Breast epithelium (tissue), 4 donors: ENCODE measurements at regions not wholly inside any gene's neighbourhood (a gene's known extent, or its start where the extent isn't known, plus 50 kb on each side); places are given as distances from the start of the nearest gene placed in this dataset.

Source experiments
- DNase-seq, 2 donors: peaks; one replicate each; pipeline ENCODE4 v3.0.0-alpha.2; 2019; ENCODE audit warnings: low spot score in 2 of 2
- H3K27ac ChIP-seq, 2 donors: fragments of 200-600 bp; sonication (generic) in 1 of 2; one replicate each; pipeline ENCODE4 v1.5.1; 2016 to 2019; ENCODE audit warnings: mild to moderate bottlenecking in 1 of 2
- H3K27me3 ChIP-seq, 2 donors: fragments of 200-600 bp; sonication (generic) in 1 of 2; one replicate each; pipeline versions ENCODE4 v1.5.1 to v1.6.0; 2017 to 2019; ENCODE audit warnings: control low read depth in 1 of 2, mild to moderate bottlenecking in 1 of 2
- H3K36me3 ChIP-seq: fragments of 200-600 bp; one replicate; pipeline ENCODE4 v1.5.1; 2019
- H3K4me1 ChIP-seq, 2 donors: fragments of 200-600 bp; sonication (generic); one replicate each; pipeline ENCODE4 v1.5.1; 2016 to 2019; ENCODE audit warnings: control low read depth in 1 of 2
- H3K4me3 ChIP-seq, 3 donors: fragments of 200-600 bp; sonication (generic); 1 replicate in 2 of 3; 2 replicates in 1 of 3; pipeline ENCODE4 v1.5.1; 2016 to 2019; ENCODE audit warnings: mild to moderate bottlenecking in 3 of 3, moderate library complexity in 2 of 3
- H3K9me3 ChIP-seq, 2 donors: fragments of 200-600 bp; sonication (generic) in 1 of 2; one replicate each; pipeline ENCODE4 v1.5.1; 2016 to 2019; ENCODE audit warnings: control low read depth in 1 of 2
- POLR2A ChIP-seq: fragments of 450-650 bp; IDR thresholded peaks from one replicate; pipeline ENCODE4 v1.6.1; 2016; ENCODE audit warnings: antibody characterized with exemption, mild to moderate bottlenecking, moderate library complexity
- POLR2AphosphoS5 ChIP-seq, 3 donors: sonication (generic); formaldehyde crosslinking; IDR thresholded peaks; one replicate each; pipeline ENCODE4 v1.6.1; 2017; ENCODE audit warnings: antibody characterized with exemption in 3 of 3
- intact Hi-C: fragments of 100-400 bp; cut with DNase I; formaldehyde crosslinking; loops from one replicate; pipeline ENCODE4 v1.15.1; 2023; ENCODE audit warnings: low total_unique reads
- TF ChIP-seq, protein P1 (sequence below), 3 donors: fragments of 450-650 bp; IDR thresholded peaks; one replicate each; pipeline ENCODE4 v1.5.1; 2016 to 2017; ENCODE audit warnings: antibody characterized with exemption in 3 of 3, mild to moderate bottlenecking in 3 of 3, moderate library complexity in 3 of 3

DNA sequence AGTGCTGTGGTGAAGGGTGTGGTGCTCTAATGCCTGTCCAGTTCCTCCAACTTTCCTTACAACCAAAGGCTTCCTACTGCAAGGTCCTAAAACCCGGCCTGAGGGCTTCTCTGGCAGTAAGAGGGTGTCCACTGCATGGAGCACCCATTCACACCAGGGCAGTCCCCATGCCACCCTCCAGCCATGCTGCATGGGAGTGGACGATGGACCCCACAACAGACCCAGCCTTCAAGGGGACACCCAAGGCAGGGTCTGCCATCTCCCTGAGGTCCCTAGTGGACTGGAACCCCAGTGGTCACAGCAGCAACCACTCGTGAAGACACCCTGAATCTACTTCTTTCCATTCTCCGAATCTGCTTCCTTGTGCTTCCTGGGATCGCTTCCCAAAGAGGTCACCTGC, 117.6 kb upstream of the SOX1 start:
- Histone ChIP-seq H3K4me3 (no peak overlapping the region), H3K27ac (no peak overlapping the region), H3K4me1 (no peaks in the 10 kb centered on the region), H3K36me3 (no peaks in the 10 kb centered on the region), H3K9me3 (peaks cover 12 to 31% of the 10 kb centered on the region in 2 donors), H3K27me3 (peaks cover 0 to 20% of the 10 kb centered on the region in 2 donors)
- no peak for DNase-seq
- intact Hi-C loops, result no loop called here
- TF ChIP-seq, protein P1, sequence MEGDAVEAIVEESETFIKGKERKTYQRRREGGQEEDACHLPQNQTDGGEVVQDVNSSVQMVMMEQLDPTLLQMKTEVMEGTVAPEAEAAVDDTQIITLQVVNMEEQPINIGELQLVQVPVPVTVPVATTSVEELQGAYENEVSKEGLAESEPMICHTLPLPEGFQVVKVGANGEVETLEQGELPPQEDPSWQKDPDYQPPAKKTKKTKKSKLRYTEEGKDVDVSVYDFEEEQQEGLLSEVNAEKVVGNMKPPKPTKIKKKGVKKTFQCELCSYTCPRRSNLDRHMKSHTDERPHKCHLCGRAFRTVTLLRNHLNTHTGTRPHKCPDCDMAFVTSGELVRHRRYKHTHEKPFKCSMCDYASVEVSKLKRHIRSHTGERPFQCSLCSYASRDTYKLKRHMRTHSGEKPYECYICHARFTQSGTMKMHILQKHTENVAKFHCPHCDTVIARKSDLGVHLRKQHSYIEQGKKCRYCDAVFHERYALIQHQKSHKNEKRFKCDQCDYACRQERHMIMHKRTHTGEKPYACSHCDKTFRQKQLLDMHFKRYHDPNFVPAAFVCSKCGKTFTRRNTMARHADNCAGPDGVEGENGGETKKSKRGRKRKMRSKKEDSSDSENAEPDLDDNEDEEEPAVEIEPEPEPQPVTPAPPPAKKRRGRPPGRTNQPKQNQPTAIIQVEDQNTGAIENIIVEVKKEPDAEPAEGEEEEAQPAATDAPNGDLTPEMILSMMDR (IDR thresholded peaks at IDR 0.05), result no peak

- H3K4me1 ChIP-seq, result no peaks in the 10 kb centered on the region
- peaks cover 0 to 19% of the 10 kb centered on the region in 2 donors for H3K27me3 ChIP-seq
- no peaks in the 10 kb centered on the region for H3K36me3 ChIP-seq
- H3K27ac ChIP-seq, result no peak overlapping the region
- TF ChIP-seq POLR2AphosphoS5 (IDR thresholded peaks at IDR 0.05) (no peak), POLR2A (no peak)
- TF ChIP-seq, protein P1 (IDR thresholded peaks at IDR 0.05), result no peak
- intact Hi-C loops, result no loop called here
- H3K9me3 ChIP-seq, result peaks cover 12 to 35% of the 10 kb centered on the region in 2 donors
- H3K4me3 ChIP-seq, result no peak overlapping the region
- no peak for DNase-seq
Observed at GRCh38 chr13:111950697-111951096, 116.3 kb upstream of the SOX1 start.

- H3K36me3 ChIP-seq, result no peaks in the 10 kb centered on the region
- no peak for DNase-seq
- H3K4me3 ChIP-seq, result no peak overlapping the region
- peaks cover 17 to 35% of the 10 kb centered on the region in 2 donors for H3K9me3 ChIP-seq
- peaks cover 0 to 15% of the 10 kb centered on the region in 2 donors for H3K27me3 ChIP-seq
- TF ChIP-seq, protein P1 (IDR thresholded peaks at IDR 0.05), result no peak
- TF ChIP-seq POLR2A (no peak), POLR2AphosphoS5 (IDR thresholded peaks at IDR 0.05) (no peak)
- intact Hi-C loops, result no loop called here
- no peaks in the 10 kb centered on the region for H3K4me1 ChIP-seq
- no peak overlapping the region for H3K27ac ChIP-seq
Observed at GRCh38 chr13:111952032-111952431, 114.9 kb upstream of the SOX1 start.

- Histone ChIP-seq H3K9me3 (peaks cover 17 to 35% of the 10 kb centered on the region in 2 donors), H3K36me3 (no peaks in the 10 kb centered on the region), H3K4me3 (no peak overlapping the region), H3K27ac (no peak overlapping the region), H3K27me3 (peaks cover 0 to 7% of the 10 kb centered on the region in 2 donors), H3K4me1 (no peaks in the 10 kb centered on the region)
- DNase-seq, result no peak
- TF ChIP-seq POLR2AphosphoS5 (IDR thresholded peaks at IDR 0.05) (no peak), POLR2A (no peak)
- TF ChIP-seq, protein P1 (IDR thresholded peaks at IDR 0.05), result no peak
- intact Hi-C loops, result no loop called here
Observed at GRCh38 chr13:111952814-111953213, 114.1 kb upstream of the SOX1 start.

DNA sequence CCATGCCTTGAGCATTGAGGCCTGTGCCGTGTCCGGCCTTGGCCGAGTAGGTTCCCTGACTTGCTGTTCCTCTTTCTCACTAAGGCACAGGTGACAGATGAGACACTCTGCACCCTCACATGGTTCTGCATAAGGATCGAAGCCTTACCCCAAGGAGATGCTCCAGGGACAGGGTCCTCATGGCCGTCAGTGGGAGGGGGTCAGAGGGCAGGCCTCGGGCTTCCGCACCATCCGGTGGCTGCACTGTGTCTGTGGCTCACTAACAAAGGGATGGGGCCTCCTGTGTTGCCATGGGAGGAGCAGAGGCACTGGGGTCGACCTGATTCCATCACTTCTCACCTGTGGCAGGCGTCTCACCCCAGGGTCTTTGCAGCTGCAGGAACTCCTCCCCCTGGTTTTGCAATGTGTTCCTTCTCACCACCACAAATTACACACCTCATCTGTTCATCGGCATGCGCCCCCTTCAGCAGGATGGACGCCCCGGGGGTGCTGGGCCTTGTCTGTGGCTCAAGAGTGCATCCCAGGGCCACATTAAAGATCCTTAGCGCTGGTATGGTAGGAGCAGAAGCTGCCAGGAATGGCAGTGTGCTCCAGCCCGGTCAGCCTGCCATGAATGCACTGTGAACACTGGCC, 113.3 kb upstream of the SOX1 start:
- Histone ChIP-seq H3K4me1 (no peaks in the 10 kb centered on the region), H3K9me3 (peaks cover 17 to 35% of the 10 kb centered on the region in 2 donors), H3K4me3 (no peak overlapping the region), H3K36me3 (no peaks in the 10 kb centered on the region), H3K27ac (no peak overlapping the region), H3K27me3 (peaks cover 0 to 5% of the 10 kb centered on the region in 2 donors)
- no peak for DNase-seq
- intact Hi-C loops, result no loop called here
- TF ChIP-seq POLR2A (no peak), POLR2AphosphoS5 (IDR thresholded peaks at IDR 0.05) (no peak)
- TF ChIP-seq, protein P1 (IDR thresholded peaks at IDR 0.05), result no peak
